HG03039 (cell line): ENCODE measurements at regions not wholly inside any gene's neighbourhood (a gene's known extent, or its start where the extent isn't known, plus 50 kb on each side); places are given as distances from the start of the nearest gene placed in this dataset.

Experiments used
- ATAC-seq: cut with Tn5 transposase; IDR thresholded peaks from one replicate; pipeline ENCODE4 v1.9.1; 2021; ENCODE audit warnings: mild to moderate bottlenecking, moderate library complexity; ENCODE audit not compliant: unreplicated experiment

- ATAC-seq, result no peak
Observed at GRCh38 chrX:13266641-13267345, 53.1 kb downstream of the ATXN3L start.

DNA sequence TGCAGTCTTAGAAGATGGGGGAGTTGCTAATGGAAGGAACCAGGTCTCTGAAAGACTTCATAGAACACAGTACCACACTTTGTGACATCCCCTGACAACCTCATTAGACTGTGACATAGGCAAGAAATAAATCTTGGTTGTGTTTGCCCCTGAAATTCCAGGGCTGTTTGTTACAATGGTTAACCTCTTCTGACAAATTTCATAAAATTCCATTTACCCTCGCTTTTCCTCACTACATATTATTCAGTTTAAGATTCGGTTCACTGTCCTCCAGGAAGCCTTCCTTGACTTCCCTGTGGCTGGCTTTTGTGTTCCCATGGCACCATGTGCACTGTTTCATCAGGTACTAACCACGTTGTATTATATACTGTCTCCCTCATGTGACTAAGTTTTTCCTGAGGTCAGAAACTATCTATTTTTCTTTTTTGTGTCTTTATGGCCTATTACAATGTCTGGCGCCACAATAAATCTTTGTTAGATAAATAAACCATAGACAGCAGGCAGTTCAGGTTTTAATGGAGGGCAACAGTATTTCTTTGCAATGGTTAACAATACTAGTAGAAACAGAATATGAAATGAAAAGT lies 54.2 kb downstream of the ATXN3L start:
- no peak for ATAC-seq

GRCh38 chrX:13265111-13265510 lies 54.7 kb downstream of the ATXN3L start:
- no peak for ATAC-seq

GRCh38 chrX:13263560-13264251 lies 56.1 kb downstream of the ATXN3L start:
- no peak for ATAC-seq

GRCh38 chrX:13261348-13261747 lies 58.5 kb downstream of the ATXN3L start:
- ATAC-seq, result no peak

DNA sequence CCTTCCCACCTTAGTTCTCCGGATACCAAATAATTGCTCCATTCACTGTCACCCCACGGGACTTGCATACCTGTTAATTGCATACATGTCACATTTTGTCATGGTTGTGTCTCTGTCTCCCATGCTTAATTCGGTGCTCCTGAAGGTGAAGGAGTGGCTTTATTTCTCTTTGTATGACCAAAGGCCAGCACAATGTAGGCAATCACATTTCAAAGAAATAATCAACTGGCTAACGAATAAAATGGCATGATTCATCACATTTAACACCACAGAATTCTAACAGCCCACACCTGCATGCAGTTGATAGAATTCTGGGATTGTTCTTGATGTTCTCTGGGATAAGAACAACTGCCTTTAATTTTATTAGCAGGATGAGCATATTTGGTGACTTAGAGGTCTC lies 59.3 kb downstream of the ATXN3L start:
- no peak for ATAC-seq

GRCh38 chrX:13258725-13259124 lies 61.1 kb downstream of the ATXN3L start:
- ATAC-seq, result no peak

DNA sequence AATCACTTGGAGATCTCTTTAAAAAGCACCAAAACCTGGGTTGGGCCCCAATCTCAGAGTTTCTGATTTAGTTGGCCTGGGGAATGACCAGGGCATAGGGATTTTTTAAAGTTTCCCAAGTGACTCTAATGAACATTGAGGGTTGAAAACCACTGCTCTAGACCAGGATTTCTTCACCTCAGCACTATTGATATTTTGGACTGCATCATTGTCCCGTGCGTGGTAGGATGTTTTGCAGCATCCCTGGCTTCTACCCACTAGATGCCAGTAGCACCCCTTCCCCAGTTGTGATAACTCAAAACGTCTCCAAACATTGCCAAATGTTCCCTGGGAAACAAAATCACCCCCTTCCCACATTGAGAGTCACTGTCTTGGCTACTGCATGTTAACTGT lies 61.8 kb downstream of the ATXN3L start:
- no peak for ATAC-seq

GRCh38 chrX:13257223-13258051 lies 62.4 kb downstream of the ATXN3L start:
- peak; percentile 40 for ATAC-seq

- ATAC-seq, result no peak
Observed at GRCh38 chrX:13256603-13257002, 63.2 kb downstream of the ATXN3L start.

DNA sequence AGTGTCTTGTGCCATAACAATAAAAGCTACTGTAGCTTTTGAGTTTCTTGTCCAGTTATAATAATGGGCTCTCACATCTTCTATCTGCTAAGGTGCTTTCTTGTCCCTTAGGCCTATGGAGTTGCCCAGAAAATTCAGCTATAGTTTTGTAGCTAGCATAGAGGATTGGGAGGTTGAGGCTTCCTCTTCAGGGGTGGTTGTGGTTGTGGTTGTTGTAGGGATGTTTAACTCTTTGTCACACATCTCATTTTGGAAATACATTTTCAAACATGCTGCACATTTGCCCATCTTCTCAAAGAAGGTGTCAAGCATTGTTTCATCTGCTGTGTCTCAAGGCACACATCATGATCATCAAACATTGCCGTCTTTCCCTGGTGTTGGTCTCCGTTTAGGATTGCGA lies 65.0 kb downstream of the ATXN3L start:
- no peak for ATAC-seq

DNA sequence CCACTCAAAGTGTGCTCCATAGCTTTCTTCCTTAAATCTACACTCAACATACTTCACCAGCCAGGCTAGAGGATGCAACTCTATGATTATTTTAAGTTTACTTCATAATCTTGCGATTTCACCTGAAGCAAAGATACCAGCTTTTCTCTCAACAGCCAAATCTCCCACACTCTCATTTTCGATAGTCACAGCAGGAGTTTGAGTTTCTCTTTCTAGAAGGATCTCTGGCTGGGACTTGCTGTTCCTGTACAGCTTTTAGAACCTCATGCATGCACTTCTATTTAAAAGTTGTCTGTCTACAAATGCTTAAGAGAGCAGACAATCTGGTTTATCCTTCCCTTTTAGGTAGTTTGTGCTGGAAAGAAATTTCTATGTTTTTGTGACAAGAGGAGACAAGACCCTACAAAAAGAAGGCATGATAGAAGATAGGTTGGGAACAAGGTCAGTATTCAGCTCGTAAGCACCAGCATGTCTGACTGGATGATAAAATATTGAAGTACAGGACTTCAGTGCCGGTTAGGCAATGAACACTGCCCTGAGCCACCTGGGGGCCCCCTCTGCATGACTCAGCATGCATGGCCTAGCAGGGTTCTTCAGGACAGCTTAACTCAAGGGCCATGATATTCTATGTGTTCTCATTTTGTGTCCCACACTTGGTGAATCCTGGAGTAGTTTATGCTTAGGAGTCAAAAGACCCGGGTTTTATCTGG lies 65.6 kb downstream of the ATXN3L start:
- ATAC-seq, result no peak

DNA sequence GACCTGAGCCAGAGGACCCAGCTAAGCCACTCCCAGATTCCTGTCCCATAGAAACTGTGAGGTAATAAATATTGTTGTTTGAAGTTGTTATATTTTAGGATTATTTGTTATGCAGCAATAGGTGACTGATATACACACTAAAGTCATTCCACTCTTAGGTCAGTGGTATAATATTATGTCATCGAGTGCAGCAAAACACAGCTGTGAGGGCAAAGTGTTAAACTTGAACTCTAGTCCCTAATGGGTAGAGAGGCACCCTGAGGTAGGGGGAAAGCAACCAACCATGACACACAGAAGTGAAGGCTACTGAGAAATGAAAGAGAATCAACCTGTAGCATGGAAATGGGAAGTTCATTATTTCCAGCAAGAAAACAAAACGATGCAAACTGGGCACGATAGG lies 66.6 kb downstream of the ATXN3L start:
- ATAC-seq, result no peak

- ATAC-seq, result no peak
Observed at GRCh38 chrX:13252726-13253125, 67.1 kb downstream of the ATXN3L start.

DNA sequence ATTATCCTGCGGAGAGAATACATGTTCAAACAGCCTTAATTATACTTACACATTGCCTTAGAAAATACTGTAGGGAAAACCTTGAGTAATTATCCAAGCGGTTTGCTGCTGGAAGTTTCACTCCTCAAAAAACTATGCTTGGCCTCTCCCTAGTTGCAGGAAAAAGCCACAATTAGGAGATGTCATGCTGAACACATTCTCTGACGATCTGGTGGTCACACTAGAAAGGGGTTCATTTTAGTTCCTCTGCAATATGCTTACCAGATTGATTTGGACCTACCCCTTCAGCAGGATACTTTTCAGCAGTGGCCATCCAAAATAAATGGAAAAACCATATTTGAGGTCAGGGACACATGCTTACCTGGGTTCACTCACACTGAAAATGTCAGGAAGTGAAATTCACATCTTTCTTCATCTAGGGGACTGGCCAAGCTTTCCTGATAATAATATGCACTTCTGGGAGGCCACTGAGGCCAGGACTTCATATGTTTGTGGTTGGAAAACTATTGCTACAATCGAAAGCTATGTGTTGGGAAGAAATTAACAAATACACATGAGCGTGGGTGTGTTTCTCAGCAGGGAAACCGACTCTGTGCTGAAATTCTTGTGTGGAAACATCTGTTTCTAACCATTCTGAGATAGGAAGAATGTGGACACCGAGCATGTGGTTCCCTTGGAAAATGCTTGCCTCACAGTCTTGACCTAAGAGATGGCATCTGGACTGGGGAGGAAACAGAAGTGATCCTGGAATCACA lies 68.8 kb downstream of the ATXN3L start:
- ATAC-seq, result no peak

DNA sequence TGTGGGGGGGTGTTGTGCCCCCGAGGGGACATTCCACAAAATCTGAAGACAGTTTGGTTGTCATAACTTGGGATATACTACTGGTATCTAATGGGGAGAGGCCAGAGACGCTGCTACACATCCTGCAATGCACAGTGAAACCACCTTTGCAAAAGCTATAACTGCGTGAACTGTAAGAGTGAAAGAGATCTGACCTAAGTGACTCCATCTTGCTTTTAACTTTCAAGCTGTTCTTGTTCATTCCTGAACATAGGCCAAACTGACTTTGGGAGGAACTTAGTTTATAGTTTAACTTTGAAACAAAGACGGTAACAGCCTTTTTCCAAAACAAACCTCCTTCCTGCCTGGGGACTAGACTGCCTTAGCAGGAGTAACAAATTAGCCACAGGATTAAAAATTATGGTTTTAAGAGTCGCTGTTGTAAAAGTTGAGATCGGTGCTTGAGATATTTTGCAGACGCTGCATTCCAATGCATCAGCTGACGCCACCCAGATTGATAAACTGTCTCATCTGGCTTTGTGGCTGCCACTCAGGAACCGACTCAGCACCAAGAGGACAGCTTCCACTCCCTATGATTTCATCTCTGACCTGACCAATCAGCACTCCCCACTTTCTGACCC lies 70.9 kb downstream of the ATXN3L start:
- no peak for ATAC-seq

GRCh38 chrX:13239272-13239671 lies 80.6 kb downstream of the ATXN3L start:
- ATAC-seq, result no peak

DNA sequence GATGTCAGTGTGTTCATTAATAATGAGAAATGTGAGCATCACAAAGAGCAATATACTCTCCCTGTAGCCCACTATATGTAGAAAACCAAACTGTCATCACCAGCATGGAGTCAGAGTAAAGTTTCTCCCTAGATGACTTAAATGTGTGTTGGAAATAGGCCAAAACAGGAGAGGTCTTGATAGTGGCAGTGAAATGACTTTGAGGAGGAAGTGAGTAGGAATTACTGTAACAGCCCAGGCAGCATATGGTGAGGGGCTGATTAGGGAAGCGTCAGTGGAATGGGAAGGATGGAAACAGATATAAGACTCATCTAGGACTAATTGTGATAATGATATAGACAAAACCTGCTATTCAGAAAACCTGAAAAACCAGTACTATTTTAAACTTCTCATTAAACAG lies 83.9 kb downstream of the ATXN3L start:
- no peak for ATAC-seq

DNA sequence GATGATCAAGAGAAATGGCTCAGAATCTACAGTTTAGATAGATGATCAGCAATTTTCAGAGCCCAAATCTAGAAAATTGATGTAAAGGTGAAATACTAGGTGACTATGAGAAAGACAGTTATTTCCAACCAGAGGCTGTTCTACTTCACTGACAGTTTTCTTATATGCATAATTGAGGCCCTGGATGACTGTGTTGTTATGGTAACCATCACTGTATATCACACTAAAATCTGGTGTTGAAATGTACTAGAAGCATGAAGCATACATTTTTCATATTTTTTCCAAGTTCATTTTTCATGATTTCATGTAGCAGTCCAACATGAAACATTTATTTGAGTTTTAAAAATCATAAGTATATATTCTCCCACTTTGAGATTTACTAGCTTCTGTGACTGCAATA lies 87.4 kb downstream of the ATXN3L start:
- no peak for ATAC-seq

- no peak for ATAC-seq
Observed at GRCh38 chrX:13226214-13226613, 93.6 kb downstream of the ATXN3L start.
